AG04450 (cell line): ENCODE measurements at regions not wholly inside any gene's neighbourhood (a gene's known extent, or its start where the extent isn't known, plus 50 kb on each side); places are given as distances from the start of the nearest gene placed in this dataset.

Experiments
- CTCF ChIA-PET: fragments of 300-600, 350-600 bp; formaldehyde crosslinking; extraction: SDS; loops from one replicate; lab custom pipeline; 2022; ENCODE audit warnings: antibody characterized with exemption, inconsistent platforms; lab: Charles Lee
- POLR2A ChIA-PET: fragments of 350-600 bp; formaldehyde crosslinking; extraction: SDS; loops from one replicate; lab custom pipeline; 2021; ENCODE audit warnings: antibody characterized with exemption, inconsistent platforms; lab: Yijun Ruan, JAX
- DNase-seq: peaks from one replicate; pipeline ENCODE4 v3.0.0-alpha.2; 2011; ENCODE audit warnings: low read depth, low spot score
- H3K27ac ChIP-seq: one replicate; pipeline ENCODE4 v1.5.1; 2012; ENCODE audit warnings: low read depth, low read length, control low read depth
- H3K27me3 ChIP-seq: one replicate; pipeline ENCODE4 v1.6.0; 2012; ENCODE audit warnings: low read length; ENCODE audit not compliant: control insufficient read depth, insufficient read depth
- H3K4me3 ChIP-seq: 2 replicates; pipeline ENCODE4 v1.5.1; 2011; ENCODE audit warnings: mild to moderate bottlenecking, low read depth, low read length, control low read depth
- H3K9me3 ChIP-seq: 2 replicates; pipeline ENCODE4 v1.5.1; 2012; ENCODE audit warnings: low read length; ENCODE audit not compliant: control insufficient read depth, insufficient read depth
- CTCF ChIP-seq: IDR thresholded peaks from 2 replicates; pipeline ENCODE4 v1.5.1; 2011; ENCODE audit warnings: low read depth, low read length, control low read depth, inconsistent platforms

GRCh38 chr1:219430419-219430818, 182.5 kb downstream of the ZC3H11B start:
- ChIA-PET POLR2A (no interaction called here), CTCF (no interaction called here)
- TF ChIP-seq CTCF = no peak

GRCh38 chr1:219428651-219429050, 184.3 kb downstream of the ZC3H11B start:
- no peaks in the 10 kb centered on the region for H3K27me3 ChIP-seq
- no peak for TF ChIP-seq CTCF
- no peaks in the 10 kb centered on the region for H3K9me3 ChIP-seq
- POLR2A ChIA-PET = no interaction called here
- DNase-seq = no peak
- CTCF ChIA-PET = interaction anchor here (0.7 to 1.1 kb wide), 3 partner anchors 12 to 1099 kb away, joined by 3 to 4 read pairs (median 3); no protein-coding TSS in a partner anchor
- no peak overlapping the region for H3K4me3 ChIP-seq
- no peak overlapping the region for H3K27ac ChIP-seq

More at GRCh38 chr1:219430419-219430818, 182.5 kb downstream of the ZC3H11B start:
- no peaks in the 10 kb centered on the region for H3K9me3 ChIP-seq
- no peak overlapping the region for H3K4me3 ChIP-seq
- no peak for DNase-seq
- H3K27me3 ChIP-seq = no peaks in the 10 kb centered on the region
- H3K27ac ChIP-seq = no peak overlapping the region

- Histone ChIP-seq H3K27me3 (no peaks in the 10 kb centered on the region), H3K4me3 (no peak overlapping the region), H3K9me3 (no peaks in the 10 kb centered on the region), H3K27ac (no peak overlapping the region)
- DNase-seq = no peak
- POLR2A ChIA-PET = no interaction called here
- CTCF ChIA-PET = interaction anchor here (1.1 kb wide), 2 partner anchors 11 to 1098 kb away, joined by 3 to 4 read pairs; no protein-coding TSS in a partner anchor
- TF ChIP-seq CTCF = no peak
Observed at GRCh38 chr1:219427989-219428388, 184.9 kb downstream of the ZC3H11B start.

GRCh38 chr1:219427403-219427802, 185.5 kb downstream of the ZC3H11B start:
- no peak overlapping the region for H3K27ac ChIP-seq
- ChIA-PET CTCF (interaction anchor here (1.1 kb wide), 1 partner anchor 10 kb away, joined by 4 read pairs; no protein-coding TSS in a partner anchor), POLR2A (no interaction called here)
- no peaks in the 10 kb centered on the region for H3K9me3 ChIP-seq
- no peak overlapping the region for H3K4me3 ChIP-seq
- no peak for DNase-seq
- no peaks in the 10 kb centered on the region for H3K27me3 ChIP-seq
- TF ChIP-seq CTCF = no peak

- POLR2A ChIA-PET = no interaction called here
- H3K9me3 ChIP-seq = no peaks in the 10 kb centered on the region
- peak; percentile 16 for DNase-seq
- CTCF ChIA-PET = interaction anchor here (1.0 kb wide), 1 partner anchor 10 kb away, joined by 3 read pairs; no protein-coding TSS in a partner anchor
- H3K27ac ChIP-seq = no peak overlapping the region
- TF ChIP-seq CTCF = no peak
- H3K27me3 ChIP-seq = no peaks in the 10 kb centered on the region
- H3K4me3 ChIP-seq = no peak overlapping the region
Observed at GRCh38 chr1:219422811-219423598, 189.9 kb downstream of the ZC3H11B start.
